ENCODE measurements at regions not wholly inside any gene's neighbourhood (a gene's known extent, or its start where the extent isn't known, plus 50 kb on each side); places are given as distances from the start of the nearest gene placed in this dataset.

GRCh38 chr2:220743203-220743602, 828.9 kb downstream of the EPHA4 start:
- intact Hi-C loops (cut with DNase I; ENCODE audit: low total_unique reads) = no loop called here
- no peak for DNase-seq (ENCODE audit: low spot score in 2 of 2)

GRCh38 chr2:220744861-220745260, 827.2 kb downstream of the EPHA4 start:
- Histone ChIP-seq H3K27me3 (no peaks in the 10 kb centered on the region), H3K4me1 (no peaks in the 10 kb centered on the region), H3K9me3 (no peaks in the 10 kb centered on the region), H3K4me3 (no peak overlapping the region), H3K36me3 (no peaks in the 10 kb centered on the region), H3K27ac (no peak overlapping the region)
- DNase-seq (ENCODE audit: low spot score in 2 of 2) = no peak
- intact Hi-C loops (cut with DNase I; ENCODE audit: low total_unique reads) = no loop called here
- no peak for TF ChIP-seq POLR2A (IDR thresholded peaks at IDR 0.05)
- TF ChIP-seq CTCF (IDR thresholded peaks at IDR 0.05) = no peak
- TF ChIP-seq POLR2AphosphoS5 (IDR thresholded peaks at IDR 0.05) = no peak

More at GRCh38 chr2:220743203-220743602, 828.9 kb downstream of the EPHA4 start:
- no peak overlapping the region for H3K4me3 ChIP-seq
- no peaks in the 10 kb centered on the region for H3K36me3 ChIP-seq
- no peak for TF ChIP-seq CTCF (IDR thresholded peaks at IDR 0.05)
- TF ChIP-seq POLR2A (IDR thresholded peaks at IDR 0.05) = no peak
- no peak for TF ChIP-seq POLR2AphosphoS5 (IDR thresholded peaks at IDR 0.05)
- H3K27me3 ChIP-seq = no peaks in the 10 kb centered on the region
- H3K4me1 ChIP-seq = no peaks in the 10 kb centered on the region
- H3K27ac ChIP-seq = no peak overlapping the region
- peaks cover 0 to 7% of the 10 kb centered on the region in 2 donors for H3K9me3 ChIP-seq

GRCh38 chr2:220745682-220746081, 826.4 kb downstream of the EPHA4 start:
- intact Hi-C loops (cut with DNase I; ENCODE audit: low total_unique reads) = no loop called here
- DNase-seq (ENCODE audit: low spot score in 2 of 2) = no peak
- TF ChIP-seq POLR2AphosphoS5 (IDR thresholded peaks at IDR 0.05) (no peak), POLR2A (IDR thresholded peaks at IDR 0.05) (no peak), CTCF (IDR thresholded peaks at IDR 0.05) (no peak)
- no peaks in the 10 kb centered on the region for H3K36me3 ChIP-seq
- H3K27me3 ChIP-seq = no peaks in the 10 kb centered on the region
- H3K27ac ChIP-seq = no peak overlapping the region
- no peaks in the 10 kb centered on the region for H3K9me3 ChIP-seq
- H3K4me3 ChIP-seq = no peak overlapping the region
- no peaks in the 10 kb centered on the region for H3K4me1 ChIP-seq

GRCh38 chr2:220747736-220748135, 824.4 kb downstream of the EPHA4 start:
- no peak overlapping the region for H3K27ac ChIP-seq
- intact Hi-C loops (cut with DNase I; ENCODE audit: low total_unique reads) = no loop called here
- no peaks in the 10 kb centered on the region for H3K4me1 ChIP-seq
- H3K9me3 ChIP-seq = no peaks in the 10 kb centered on the region
- H3K36me3 ChIP-seq = no peaks in the 10 kb centered on the region
- no peak for TF ChIP-seq POLR2A (IDR thresholded peaks at IDR 0.05)
- no peak for TF ChIP-seq CTCF (IDR thresholded peaks at IDR 0.05)
- no peak for TF ChIP-seq POLR2AphosphoS5 (IDR thresholded peaks at IDR 0.05)
- no peak for DNase-seq (ENCODE audit: low spot score in 2 of 2)
- H3K4me3 ChIP-seq = no peak overlapping the region
- H3K27me3 ChIP-seq = no peaks in the 10 kb centered on the region

- intact Hi-C loops (cut with DNase I; ENCODE audit: low total_unique reads) = no loop called here
- TF ChIP-seq POLR2AphosphoS5 (IDR thresholded peaks at IDR 0.05) = no peak
- TF ChIP-seq POLR2A (IDR thresholded peaks at IDR 0.05) = no peak
- TF ChIP-seq CTCF (IDR thresholded peaks at IDR 0.05) = no peak
- DNase-seq (ENCODE audit: low spot score in 2 of 2) = no peak
Observed at GRCh38 chr2:220748875-220749479, 823.1 kb downstream of the EPHA4 start.

More at GRCh38 chr2:220748875-220749479, 823.1 kb downstream of the EPHA4 start:
- no peak overlapping the region for H3K27ac ChIP-seq
- H3K4me1 ChIP-seq = no peaks in the 10 kb centered on the region
- H3K4me3 ChIP-seq = no peak overlapping the region
- no peaks in the 10 kb centered on the region for H3K36me3 ChIP-seq
- H3K9me3 ChIP-seq = no peaks in the 10 kb centered on the region
- no peaks in the 10 kb centered on the region for H3K27me3 ChIP-seq

Measured in breast epithelium (tissue), 4 donors.